Natural killer cell treated with Interleukin-12 subunit alpha and Interleukin-12 subunit beta and Interleukin-15 and Interleukin-18, amount 100 ng/mL, for 72 hours (primary cell): ENCODE measurements at regions not wholly inside any gene's neighbourhood (a gene's known extent, or its start where the extent isn't known, plus 50 kb on each side); places are given as distances from the start of the nearest gene placed in this dataset.

Source experiments
- ATAC-seq, 2 donors: fragments of 150-1000 bp; cut with Tn5 transposase in 1 of 2; sonication (Bioruptor Pico), chemical (Tn5 transposase) in 1 of 2; 2 replicates each; pipeline ENCODE4 v1.10.0; 2021
- DNase-seq: peaks from one replicate; pipeline ENCODE4 v3.0.0; 2022; ENCODE audit warnings: low spot score
- H3K27ac Mint-ChIP-seq, 2 donors: 1 replicate in 1 of 2; 2 replicates in 1 of 2; pipeline ENCODE4 v1.8.0; 2022; ENCODE audit warnings: mixed read lengths in 2 of 2, mild to moderate bottlenecking in 1 of 2, moderate library complexity in 1 of 2
- H3K27me3 Mint-ChIP-seq, 2 donors: 1 replicate in 1 of 2; 2 replicates in 1 of 2; pipeline ENCODE4 v1.8.0; 2022; ENCODE audit warnings: mixed read lengths in 2 of 2
- H3K36me3 Mint-ChIP-seq: one replicate; pipeline ENCODE4 v1.8.0; 2022; ENCODE audit warnings: mixed read lengths
- H3K4me1 Mint-ChIP-seq, 2 donors: 1 replicate in 1 of 2; 2 replicates in 1 of 2; pipeline ENCODE4 v1.8.0; 2022; ENCODE audit warnings: low read depth in 2 of 2, mixed read lengths in 2 of 2, mild to moderate bottlenecking in 1 of 2
- H3K4me3 Mint-ChIP-seq: one replicate; pipeline ENCODE4 v1.8.0; 2022; ENCODE audit warnings: mixed read lengths
- H3K9me3 Mint-ChIP-seq: 2 replicates; pipeline ENCODE4 v1.8.0; 2022; ENCODE audit warnings: mixed read lengths

DNA sequence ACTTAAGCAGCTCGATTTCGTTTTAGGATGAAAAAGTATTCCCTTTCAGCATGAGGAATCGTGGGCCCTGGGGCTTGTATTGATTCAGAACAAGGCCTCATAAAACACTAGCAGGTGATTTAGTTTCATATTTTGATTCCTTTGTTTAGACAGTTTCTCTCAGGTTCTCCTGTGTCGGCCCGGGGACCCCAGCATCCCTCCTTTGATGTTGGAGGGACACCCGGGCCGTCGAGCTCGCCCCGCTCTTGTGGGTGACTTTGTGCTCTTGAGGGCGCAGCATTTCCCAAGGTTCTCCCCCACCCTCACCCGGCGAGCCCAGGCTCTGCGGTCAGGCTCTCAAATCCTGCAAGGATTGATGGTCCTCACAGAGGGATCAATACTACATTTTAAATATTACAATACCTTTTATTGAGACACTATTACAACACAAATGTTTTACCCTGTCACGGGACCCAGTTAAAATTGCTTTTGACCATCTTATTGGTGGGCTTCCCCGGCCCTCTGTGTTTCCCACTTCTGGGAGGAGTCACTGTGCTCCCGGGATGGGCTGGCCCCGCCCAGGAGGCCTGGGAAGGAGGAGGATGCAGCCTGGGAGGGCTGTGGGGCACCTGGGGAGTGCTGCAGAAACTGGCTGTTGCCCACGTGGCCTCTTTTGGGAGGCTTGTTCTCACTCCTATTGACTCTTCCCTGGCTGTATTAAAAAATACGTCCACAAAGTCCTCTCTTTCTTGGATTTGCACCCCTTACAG lies 222.6 kb downstream of the INSIG2 start:
- peaks cover 17 to 42% of the 10 kb centered on the region in 2 donors for H3K27me3 Mint-ChIP-seq
- H3K4me1 Mint-ChIP-seq, result no peaks in the 10 kb centered on the region
- no peak for ATAC-seq
- H3K27ac Mint-ChIP-seq, result peak overlapping the region; percentile 55 to 70
- H3K36me3 Mint-ChIP-seq, result no peaks in the 10 kb centered on the region
- DNase-seq, result no peak
- H3K9me3 Mint-ChIP-seq, result no peaks in the 10 kb centered on the region
- peak overlapping the region; percentile 73 for H3K4me3 Mint-ChIP-seq

DNA sequence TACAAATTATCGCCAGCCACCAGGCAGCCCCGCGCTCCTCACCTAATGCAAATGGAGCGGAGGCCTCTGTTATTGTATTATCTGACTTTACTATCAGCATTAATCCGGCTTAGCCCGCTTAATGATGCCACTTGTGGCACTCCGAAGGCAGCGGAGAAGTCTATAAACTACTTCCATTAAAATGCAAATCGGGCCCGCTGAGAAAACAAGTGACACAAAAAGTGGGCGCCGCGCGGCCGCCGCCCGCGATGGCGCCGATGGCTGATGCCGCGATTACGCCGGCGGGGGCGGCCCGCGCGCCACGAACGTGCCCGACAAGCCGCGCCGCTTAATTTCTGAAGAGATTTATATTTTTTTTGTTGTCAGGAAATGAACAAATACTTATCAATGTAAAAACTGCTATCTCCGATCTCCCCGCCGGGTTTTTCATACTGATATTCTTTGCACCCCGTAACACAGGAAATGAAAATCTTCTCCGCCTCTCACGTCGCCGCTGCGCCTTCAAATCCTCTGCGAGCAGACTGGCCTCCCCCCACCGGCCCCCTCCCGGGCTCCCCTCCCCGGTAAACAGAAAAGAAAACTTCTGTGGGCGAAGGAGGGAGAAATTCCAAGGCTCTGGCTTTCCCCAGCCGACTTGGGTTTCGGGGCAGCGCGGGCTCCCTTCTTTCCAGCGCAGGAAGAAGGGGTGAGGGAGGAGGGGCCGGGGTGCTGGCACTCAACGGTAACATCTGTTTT lies 221.8 kb downstream of the INSIG2 start:
- Mint-ChIP-seq H3K4me1 (no peaks in the 10 kb centered on the region), H3K27ac (peak overlapping the region; percentile 55 to 70), H3K36me3 (no peaks in the 10 kb centered on the region), H3K4me3 (peak overlapping the region; percentile 73), H3K9me3 (no peaks in the 10 kb centered on the region), H3K27me3 (peaks cover 12 to 37% of the 10 kb centered on the region in 2 donors)
- DNase-seq, result no peak
- ATAC-seq, result peak; percentile 71 to 76

GRCh38 chr2:118309257-118309945 lies 221.1 kb downstream of the INSIG2 start:
- ATAC-seq (no peak), DNase-seq (no peak)
- Mint-ChIP-seq H3K4me1 (no peaks in the 10 kb centered on the region), H3K9me3 (no peaks in the 10 kb centered on the region), H3K36me3 (no peaks in the 10 kb centered on the region), H3K27ac (peak overlapping the region; percentile 55 to 70), H3K4me3 (peak overlapping the region; percentile 73), H3K27me3 (peaks cover 11 to 30% of the 10 kb centered on the region in 2 donors)

- DNase-seq (no peak), ATAC-seq (no peak)
- Mint-ChIP-seq H3K27ac (peak overlapping the region in 1 of 2 donors; percentile 6), H3K9me3 (no peaks in the 10 kb centered on the region), H3K36me3 (no peaks in the 10 kb centered on the region), H3K4me3 (peak overlapping the region; percentile 50), H3K27me3 (peaks cover 9 to 15% of the 10 kb centered on the region in 2 donors), H3K4me1 (no peaks in the 10 kb centered on the region)
Observed at GRCh38 chr2:118307864-118308263, 219.6 kb downstream of the INSIG2 start.

GRCh38 chr2:118301248-118301647 lies 213.0 kb downstream of the INSIG2 start:
- Mint-ChIP-seq H3K4me3 (no peak overlapping the region), H3K27me3 (peaks cover 13 to 21% of the 10 kb centered on the region in 2 donors), H3K4me1 (no peaks in the 10 kb centered on the region), H3K27ac (no peak overlapping the region), H3K36me3 (no peaks in the 10 kb centered on the region), H3K9me3 (no peaks in the 10 kb centered on the region)
- DNase-seq (no peak), ATAC-seq (no peak)

DNA sequence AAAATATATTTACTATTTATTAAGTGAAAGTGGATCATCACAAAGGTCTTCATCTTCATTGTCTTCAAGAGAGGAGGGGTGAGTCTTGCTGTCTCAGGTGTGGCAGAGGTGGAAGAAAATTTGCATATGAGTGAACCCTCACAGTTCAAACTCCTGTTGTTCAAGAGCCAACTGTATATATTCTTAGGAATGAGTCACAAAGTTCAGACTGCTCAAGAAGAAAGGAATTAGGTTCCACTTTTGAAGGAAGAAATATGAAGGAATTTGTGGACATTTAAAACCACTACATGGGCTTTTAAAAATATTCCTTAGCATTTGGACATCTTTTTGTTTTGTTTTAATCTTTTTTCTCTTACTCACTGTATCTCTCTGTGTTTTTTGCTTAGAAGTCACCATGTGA lies 212.6 kb downstream of the INSIG2 start:
- Mint-ChIP-seq H3K27me3 (peaks cover 15 to 24% of the 10 kb centered on the region in 2 donors), H3K27ac (no peak overlapping the region), H3K9me3 (no peaks in the 10 kb centered on the region), H3K36me3 (no peaks in the 10 kb centered on the region), H3K4me3 (no peak overlapping the region), H3K4me1 (no peaks in the 10 kb centered on the region)
- ATAC-seq (no peak), DNase-seq (no peak)

GRCh38 chr2:118296663-118297062 lies 208.4 kb downstream of the INSIG2 start:
- no peak overlapping the region for H3K27ac Mint-ChIP-seq
- ATAC-seq (no peak), DNase-seq (no peak)
- H3K36me3 Mint-ChIP-seq, result no peaks in the 10 kb centered on the region
- H3K27me3 Mint-ChIP-seq, result peaks cover 30 to 37% of the 10 kb centered on the region in 2 donors
- no peaks in the 10 kb centered on the region for H3K9me3 Mint-ChIP-seq
- no peak overlapping the region for H3K4me3 Mint-ChIP-seq
- H3K4me1 Mint-ChIP-seq, result no peaks in the 10 kb centered on the region

DNA sequence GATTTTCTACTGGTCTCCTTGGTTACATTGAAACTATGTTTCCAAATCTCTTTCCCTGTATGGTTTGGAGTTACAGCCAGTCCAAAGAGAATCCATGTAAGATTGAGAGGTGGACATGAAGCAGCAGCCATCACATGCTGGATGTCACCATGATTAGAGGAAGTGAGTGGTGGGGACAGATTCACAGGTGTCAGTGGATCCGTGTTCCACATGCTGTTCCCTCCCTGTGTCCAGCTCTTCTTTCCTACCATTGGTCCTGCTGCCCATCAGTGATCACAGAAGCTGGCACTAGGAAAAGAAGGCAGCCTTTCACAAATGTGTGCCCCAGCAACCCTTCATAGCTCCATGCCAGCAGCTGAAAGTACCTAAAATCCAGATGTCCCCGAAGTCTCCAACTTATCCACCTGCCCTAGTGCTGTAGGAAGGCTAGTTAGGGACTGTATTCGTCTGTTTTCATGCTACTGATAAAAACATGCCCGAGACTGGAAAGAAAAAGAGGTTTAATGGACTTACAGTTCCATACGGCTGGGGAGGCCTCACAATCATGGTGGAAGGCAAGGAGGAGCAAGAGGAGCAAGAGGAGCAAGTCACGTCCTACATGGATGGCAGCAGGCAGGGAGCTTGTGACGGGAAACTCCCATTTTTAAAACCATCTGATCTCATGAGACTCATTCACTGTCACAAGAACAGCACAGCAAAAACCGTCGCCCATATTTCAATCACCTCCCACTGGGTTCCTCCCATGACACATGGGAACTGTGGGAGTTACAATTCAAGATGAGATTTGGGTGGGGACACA lies 207.5 kb downstream of the INSIG2 start:
- peaks cover 29 to 37% of the 10 kb centered on the region in 2 donors for H3K27me3 Mint-ChIP-seq
- H3K9me3 Mint-ChIP-seq, result no peaks in the 10 kb centered on the region
- H3K4me3 Mint-ChIP-seq, result no peak overlapping the region
- DNase-seq (no peak), ATAC-seq (no peak)
- no peaks in the 10 kb centered on the region for H3K4me1 Mint-ChIP-seq
- no peak overlapping the region for H3K27ac Mint-ChIP-seq
- no peaks in the 10 kb centered on the region for H3K36me3 Mint-ChIP-seq

DNA sequence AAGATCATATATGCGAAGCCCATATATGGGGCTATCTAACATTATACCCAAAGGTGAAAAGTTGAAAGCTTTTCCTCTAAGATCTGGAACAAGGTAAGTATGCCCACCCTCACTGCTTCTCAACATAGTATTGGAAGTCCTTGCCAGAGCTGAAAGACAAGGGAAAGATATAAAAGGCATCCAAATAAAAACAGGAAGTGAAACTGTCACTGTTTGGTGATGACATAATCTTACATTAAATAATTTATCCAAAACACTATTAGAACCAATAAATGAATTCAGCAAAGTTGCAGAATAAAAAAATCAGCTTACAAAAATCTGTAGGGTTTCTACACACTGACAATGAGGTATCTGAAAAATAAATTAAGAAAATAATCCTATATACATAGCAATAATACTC lies 205.8 kb downstream of the INSIG2 start:
- Mint-ChIP-seq H3K36me3 (no peaks in the 10 kb centered on the region), H3K4me1 (no peaks in the 10 kb centered on the region), H3K27me3 (peaks cover 29 to 36% of the 10 kb centered on the region in 2 donors)

DNA sequence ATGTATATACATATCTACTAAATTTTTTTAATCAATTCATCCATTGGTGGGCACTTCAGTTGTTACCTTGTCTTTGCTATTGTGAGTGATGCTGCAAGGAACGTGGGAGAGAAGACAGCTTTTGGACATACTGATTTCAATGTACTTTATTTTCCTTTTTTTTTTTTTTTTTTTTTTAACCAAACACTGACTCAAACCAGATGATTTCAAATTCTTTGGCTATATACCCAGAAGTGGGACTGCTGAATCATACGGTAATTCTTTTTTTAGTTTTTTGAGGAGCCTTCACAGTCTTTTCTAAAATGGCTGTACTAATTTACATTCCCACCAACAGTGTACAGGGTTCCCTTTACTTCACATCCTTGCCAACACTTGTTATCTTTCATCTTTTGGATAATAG lies 204.7 kb downstream of the INSIG2 start:
- DNase-seq, result no peak

More for the DNA sequence above, 205.8 kb downstream of the INSIG2 start:
- H3K27ac Mint-ChIP-seq, result no peak overlapping the region
- no peaks in the 10 kb centered on the region for H3K9me3 Mint-ChIP-seq
- DNase-seq (no peak), ATAC-seq (no peak)
- H3K4me3 Mint-ChIP-seq, result no peak overlapping the region

DNA sequence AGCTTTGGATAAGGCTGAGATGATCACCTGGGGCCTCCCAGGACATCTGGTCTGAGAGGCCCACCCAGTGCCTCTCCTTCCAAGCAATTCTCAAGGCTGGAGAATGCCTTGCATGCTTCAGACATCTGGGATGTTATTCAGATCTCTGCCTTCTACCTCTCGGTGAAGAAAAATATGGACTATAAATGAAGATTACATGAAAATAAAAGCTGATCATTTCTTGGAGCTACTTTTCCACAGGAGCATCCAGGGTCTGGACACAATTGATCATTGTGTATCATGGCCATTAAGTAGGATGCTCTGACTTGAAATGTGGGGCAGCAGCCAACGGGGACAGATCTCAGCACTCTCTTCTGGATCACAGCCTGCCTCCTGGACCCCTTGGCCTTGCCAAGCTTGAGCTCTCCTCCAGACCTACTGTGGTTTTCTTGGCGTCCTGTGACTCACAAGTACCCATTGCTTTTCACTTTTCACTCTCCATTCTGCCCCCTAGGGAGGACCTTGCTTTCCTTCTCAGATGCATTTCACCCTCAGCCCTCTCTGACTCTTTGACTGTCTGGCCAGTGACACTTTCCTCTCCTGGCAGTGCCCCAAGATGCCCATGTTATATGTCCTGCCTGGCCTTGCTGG lies 203.1 kb downstream of the INSIG2 start:
- Mint-ChIP-seq H3K4me3 (no peak overlapping the region), H3K27ac (no peak overlapping the region), H3K27me3 (peaks cover 32 to 33% of the 10 kb centered on the region in 2 donors), H3K4me1 (no peaks in the 10 kb centered on the region), H3K36me3 (no peaks in the 10 kb centered on the region), H3K9me3 (no peaks in the 10 kb centered on the region)
- ATAC-seq (no peak), DNase-seq (no peak)

More for the DNA sequence above, 204.7 kb downstream of the INSIG2 start:
- Mint-ChIP-seq H3K4me1 (no peaks in the 10 kb centered on the region), H3K27ac (no peak overlapping the region), H3K9me3 (no peaks in the 10 kb centered on the region), H3K27me3 (peaks cover 27 to 30% of the 10 kb centered on the region in 2 donors), H3K36me3 (no peaks in the 10 kb centered on the region), H3K4me3 (no peak overlapping the region)
- ATAC-seq, result no peak

- Mint-ChIP-seq H3K27ac (no peak overlapping the region), H3K4me3 (no peak overlapping the region), H3K36me3 (no peaks in the 10 kb centered on the region), H3K9me3 (no peaks in the 10 kb centered on the region), H3K4me1 (no peaks in the 10 kb centered on the region), H3K27me3 (peaks cover 27 to 30% of the 10 kb centered on the region in 2 donors)
- no peak for DNase-seq
- ATAC-seq, result no peak
Observed at GRCh38 chr2:118290411-118291250, 202.4 kb downstream of the INSIG2 start.
